ENCODE measurements at regions not wholly inside any gene's neighbourhood (a gene's known extent, or its start where the extent isn't known, plus 50 kb on each side); places are given as distances from the start of the nearest gene placed in this dataset.
"Not testable (repeated sequence)": the region's sequence is repeated elsewhere in the genome, so short reads cannot be mapped to it uniquely, and the experiment has no call there.

- no peak for DNase-seq (ENCODE audit: low spot score)
Observed at GRCh38 chr10:126722726-126723125, 52.2 kb upstream of the C10orf90 start.

GRCh38 chr10:126723226-126723625, 52.7 kb upstream of the C10orf90 start:
- DNase-seq (ENCODE audit: low spot score) = no peak

GRCh38 chr10:126729314-126729870, 58.9 kb upstream of the C10orf90 start:
- DNase-seq (ENCODE audit: low spot score) = no peak

DNA sequence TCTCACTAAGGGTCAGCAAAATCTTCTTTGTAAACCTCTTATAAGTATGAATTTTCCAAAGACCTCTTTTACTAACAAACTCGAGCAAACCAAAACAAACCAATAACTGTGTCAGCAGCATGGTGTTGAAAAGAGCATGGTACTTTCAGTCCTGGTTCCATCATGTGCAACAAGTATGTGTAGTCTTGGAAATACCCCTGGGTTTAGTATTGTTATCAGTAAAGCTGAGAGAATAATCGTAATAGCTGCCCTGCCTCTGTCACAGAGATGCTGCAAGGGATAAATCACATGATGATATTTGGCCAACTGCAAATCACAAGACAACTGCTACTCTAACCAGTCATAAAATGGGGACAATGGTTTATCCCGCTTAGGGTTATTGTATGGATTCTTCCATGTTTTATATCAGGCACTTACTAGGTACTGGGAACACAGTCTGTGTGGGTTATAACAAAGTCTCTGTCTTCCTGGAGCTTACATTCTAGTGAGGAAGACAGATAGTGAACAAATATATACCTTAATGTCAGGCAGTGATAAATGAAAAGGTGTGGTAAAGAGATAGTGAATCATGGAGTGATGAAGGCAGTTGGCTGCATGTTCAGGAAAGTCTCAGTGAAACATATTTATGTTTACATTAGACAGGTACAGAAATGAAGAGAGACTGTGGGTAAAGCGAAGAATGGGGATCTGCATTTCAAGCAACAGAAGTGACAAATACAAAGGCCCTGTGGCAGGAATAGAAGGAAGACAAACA, 60.5 kb upstream of the C10orf90 start:
- no peak for DNase-seq (ENCODE audit: low spot score)

DNA sequence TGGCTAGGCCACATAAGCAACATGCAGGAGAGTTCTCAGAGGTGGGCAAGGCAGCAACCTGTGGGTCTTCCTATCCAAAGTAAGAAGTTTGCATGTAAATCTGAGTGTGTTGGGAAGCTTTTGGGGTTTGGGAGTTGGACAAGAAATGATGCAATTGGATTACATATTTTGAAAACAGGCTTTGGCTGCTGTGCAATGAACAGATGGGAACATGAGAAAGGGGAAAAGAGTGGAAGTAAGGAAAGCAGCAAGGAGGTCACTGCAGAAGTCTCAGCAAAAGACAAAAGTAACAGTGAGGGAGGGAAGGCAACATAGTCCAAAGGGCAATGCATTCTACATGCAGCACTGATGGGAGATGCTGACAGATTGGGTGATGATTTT, 61.1 kb upstream of the C10orf90 start:
- no peak for DNase-seq (ENCODE audit: low spot score)

DNA sequence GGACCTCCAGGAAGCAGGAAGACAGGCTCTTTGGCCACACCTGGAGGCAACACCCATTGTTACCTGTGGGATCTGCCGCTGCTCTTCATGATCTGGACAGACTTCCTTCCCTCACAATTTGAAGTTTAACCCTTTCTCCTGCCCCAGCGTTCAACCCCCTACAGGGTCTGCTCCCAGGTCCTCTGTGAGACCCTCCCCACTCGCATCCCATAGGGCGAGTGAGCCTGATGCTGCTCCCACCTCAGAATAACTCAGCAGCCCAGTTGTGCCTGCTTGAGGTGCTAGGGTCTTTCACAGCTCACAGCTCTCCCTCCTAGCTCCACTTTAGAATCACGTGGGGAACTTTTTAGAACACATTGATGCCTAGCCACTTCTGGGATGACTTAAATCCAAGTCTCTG, 61.8 kb upstream of the C10orf90 start:
- DNase-seq (ENCODE audit: low spot score) = no peak

DNA sequence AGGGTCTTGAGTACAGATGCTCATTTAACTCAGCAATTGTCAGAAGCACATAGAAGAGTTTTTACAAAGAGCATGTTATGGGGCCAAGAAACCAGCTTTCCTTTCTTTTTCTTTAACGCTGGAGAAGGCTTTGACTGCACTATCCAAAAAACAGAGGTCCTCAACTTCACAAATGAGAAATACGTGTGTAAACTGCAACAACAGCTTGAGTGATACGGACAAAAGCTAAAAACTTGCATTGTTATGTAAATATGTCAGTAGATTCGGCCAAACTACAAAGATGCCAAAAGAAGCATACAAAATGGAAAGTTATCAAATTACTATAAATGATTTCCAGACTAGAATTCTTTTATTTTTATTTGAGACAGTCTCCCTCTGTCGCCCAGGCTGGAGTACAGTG, 62.4 kb upstream of the C10orf90 start:
- DNase-seq (ENCODE audit: low spot score) = no peak

DNA sequence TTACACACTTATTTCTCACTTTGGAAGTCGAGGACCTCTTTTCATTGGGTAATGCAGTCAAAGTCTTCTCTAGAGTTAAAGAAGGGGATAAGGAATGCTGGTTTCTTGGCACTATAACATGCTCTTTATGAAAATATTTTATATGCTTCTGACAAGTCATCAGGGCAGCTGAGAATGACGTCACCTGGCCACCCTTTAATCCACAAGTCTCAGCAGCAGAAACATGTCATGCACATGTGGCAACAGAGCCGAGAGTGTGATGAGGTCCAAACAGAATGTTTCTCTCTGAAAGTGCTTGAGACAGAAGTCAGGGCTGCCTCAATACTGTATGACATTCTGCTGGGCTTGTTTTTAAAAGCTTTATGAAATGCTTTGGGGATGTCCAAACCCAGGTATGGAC, 63.5 kb upstream of the C10orf90 start:
- no peak for DNase-seq (ENCODE audit: low spot score)

GRCh38 chr10:126734967-126735366, 64.5 kb upstream of the C10orf90 start:
- no peak for DNase-seq (ENCODE audit: low spot score)

GRCh38 chr10:126736142-126736541, 65.6 kb upstream of the C10orf90 start:
- no peak for DNase-seq (ENCODE audit: low spot score)

GRCh38 chr10:126736727-126737126, 66.2 kb upstream of the C10orf90 start:
- no peak for DNase-seq (ENCODE audit: low spot score)

- no peak for DNase-seq (ENCODE audit: low spot score)
Observed at GRCh38 chr10:126738001-126738400, 67.5 kb upstream of the C10orf90 start.

GRCh38 chr10:126744571-126744970, 74.1 kb upstream of the C10orf90 start:
- DNase-seq (ENCODE audit: low spot score) = no peak

- peak; percentile 59 for DNase-seq (ENCODE audit: low spot score)
Observed at GRCh38 chr10:126749015-126749655, 78.6 kb upstream of the C10orf90 start.

GRCh38 chr10:126754966-126755365, 84.5 kb upstream of the C10orf90 start:
- no peak for DNase-seq (ENCODE audit: low spot score)

GRCh38 chr10:126758867-126759266, 88.4 kb upstream of the C10orf90 start:
- DNase-seq (ENCODE audit: low spot score) = no peak

GRCh38 chr10:126759531-126759930, 89.0 kb upstream of the C10orf90 start:
- no peak for DNase-seq (ENCODE audit: low spot score)

- not testable (repeated sequence) for DNase-seq (ENCODE audit: low spot score)
Observed at GRCh38 chr10:126766646-126767045, 96.2 kb upstream of the C10orf90 start.

GRCh38 chr10:126770809-126771208, 100.3 kb upstream of the C10orf90 start:
- DNase-seq (ENCODE audit: low spot score) = no peak

DNA sequence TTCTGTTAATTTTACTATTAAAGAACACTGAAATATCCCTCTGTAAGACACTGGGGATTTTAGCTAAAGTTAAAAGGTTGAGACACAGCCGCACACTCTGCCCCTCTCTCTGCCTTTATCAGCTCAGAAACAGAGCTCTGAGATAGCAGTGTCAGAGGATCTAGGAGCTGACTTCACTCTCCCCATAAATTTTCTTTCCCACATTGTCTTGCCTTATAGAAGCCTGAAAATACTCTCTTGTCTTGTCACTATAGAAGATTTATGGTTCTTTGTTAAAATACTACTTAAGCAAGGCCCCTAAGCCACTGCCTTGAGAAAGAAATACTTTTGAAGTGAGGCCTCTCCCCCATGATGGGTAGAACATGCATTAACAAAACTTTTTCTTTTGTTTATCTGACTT, 105.7 kb upstream of the C10orf90 start:
- DNase-seq (ENCODE audit: low spot score) = no peak

GRCh38 chr10:126777714-126778113, 107.2 kb upstream of the C10orf90 start:
- no peak for DNase-seq (ENCODE audit: low spot score)

- no peak for DNase-seq (ENCODE audit: low spot score)
Observed at GRCh38 chr10:126781450-126782216, 111.1 kb upstream of the C10orf90 start.
